Stimulated activated CD8-positive, alpha-beta memory T cell treated with anti-CD3 and anti-CD28 coated beads, Interleukin-15, amount 100 ng/mL, for 48 hours (primary cell): ENCODE measurements at regions not wholly inside any gene's neighbourhood (a gene's known extent, or its start where the extent isn't known, plus 50 kb on each side); places are given as distances from the start of the nearest gene placed in this dataset.

Source experiments
- DNase-seq, 2 donors: peaks; one replicate each; pipeline ENCODE4 v3.0.0-alpha.2; 2020; ENCODE audit warnings: low read depth in 2 of 2

DNA sequence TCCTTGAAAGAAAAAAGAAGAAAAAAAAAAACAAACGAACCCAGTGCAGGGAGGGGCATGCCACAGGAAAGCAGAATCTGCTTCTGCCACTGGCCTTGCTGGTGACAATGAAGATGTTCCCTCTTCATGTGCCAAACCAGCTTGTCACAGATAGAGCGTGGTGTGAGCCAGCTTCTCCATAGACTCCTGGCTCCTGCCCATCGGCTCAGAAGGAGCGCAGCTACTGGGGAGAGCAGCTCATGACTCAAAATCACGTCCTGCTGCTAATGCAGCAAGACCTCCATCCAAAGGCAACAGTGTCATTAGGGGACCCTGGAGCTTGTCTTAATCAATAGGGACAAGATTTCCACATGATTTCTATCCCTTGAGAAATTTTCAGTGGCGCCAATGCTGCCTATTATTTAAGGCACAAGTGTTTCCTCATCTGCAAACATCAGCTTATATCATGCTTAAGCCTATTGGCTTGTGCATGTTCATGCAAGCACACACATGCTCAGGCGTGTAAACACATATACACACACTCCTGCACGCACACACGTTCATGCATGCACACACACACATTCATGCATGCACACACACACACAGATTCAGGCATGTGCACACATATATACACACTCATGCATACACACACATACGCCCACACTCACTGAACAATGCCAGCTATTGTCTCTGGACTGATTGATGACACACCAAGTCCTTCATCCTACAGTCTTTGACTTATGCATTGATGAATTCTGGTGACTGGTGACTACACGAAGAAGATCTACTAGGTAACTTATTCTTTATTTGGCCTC lies 682.0 kb upstream of the ID2 start:
- DNase-seq, result no peak

DNA sequence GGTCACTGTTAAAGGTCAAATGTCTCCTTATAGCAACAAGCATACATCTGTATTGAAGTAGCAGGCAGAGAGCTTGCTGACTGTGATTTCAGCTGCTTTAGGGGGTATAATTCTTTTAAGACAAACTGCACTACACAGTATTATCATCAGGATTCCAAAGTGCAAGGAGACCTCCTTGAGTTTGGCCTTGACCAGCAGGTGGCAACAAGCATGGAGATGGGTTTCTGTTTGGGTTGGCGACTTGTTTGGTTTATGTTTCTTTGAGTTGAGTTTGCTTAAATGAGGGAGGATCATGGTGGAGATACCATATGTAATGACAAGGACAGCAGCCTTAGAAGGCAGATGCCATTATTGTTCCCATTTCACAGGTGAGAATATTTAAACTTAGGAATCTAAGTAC lies 681.0 kb upstream of the ID2 start:
- DNase-seq, result no peak

DNA sequence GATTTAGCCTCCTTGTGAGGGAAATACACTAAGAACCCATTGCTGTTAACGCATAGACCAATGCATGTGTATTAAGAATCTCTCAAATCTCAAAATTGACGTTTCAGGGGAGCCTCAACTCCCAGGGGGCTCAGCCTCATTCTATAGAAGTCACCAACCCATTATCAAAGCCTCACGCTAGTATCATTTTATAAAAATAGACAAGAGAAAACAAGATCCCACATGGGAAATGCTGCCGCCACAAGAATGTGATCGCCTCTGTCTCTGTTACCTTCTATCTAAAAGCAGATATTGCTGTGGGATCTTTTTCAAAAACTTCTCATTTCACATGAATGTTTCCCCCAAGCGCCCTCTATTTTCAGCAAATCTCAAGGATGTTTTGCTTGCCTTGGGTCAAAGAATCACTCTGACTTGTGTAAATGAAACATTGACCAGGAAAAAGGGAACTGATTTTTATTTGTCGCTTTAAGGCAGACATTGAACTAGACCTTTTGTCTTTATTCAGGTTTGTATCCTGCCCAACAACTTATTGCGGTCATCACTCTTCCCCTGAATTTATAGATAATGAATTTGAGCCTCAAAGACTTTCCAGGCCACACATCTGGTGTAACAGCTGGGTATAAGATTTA lies 679.0 kb upstream of the ID2 start:
- no peak for DNase-seq

DNA sequence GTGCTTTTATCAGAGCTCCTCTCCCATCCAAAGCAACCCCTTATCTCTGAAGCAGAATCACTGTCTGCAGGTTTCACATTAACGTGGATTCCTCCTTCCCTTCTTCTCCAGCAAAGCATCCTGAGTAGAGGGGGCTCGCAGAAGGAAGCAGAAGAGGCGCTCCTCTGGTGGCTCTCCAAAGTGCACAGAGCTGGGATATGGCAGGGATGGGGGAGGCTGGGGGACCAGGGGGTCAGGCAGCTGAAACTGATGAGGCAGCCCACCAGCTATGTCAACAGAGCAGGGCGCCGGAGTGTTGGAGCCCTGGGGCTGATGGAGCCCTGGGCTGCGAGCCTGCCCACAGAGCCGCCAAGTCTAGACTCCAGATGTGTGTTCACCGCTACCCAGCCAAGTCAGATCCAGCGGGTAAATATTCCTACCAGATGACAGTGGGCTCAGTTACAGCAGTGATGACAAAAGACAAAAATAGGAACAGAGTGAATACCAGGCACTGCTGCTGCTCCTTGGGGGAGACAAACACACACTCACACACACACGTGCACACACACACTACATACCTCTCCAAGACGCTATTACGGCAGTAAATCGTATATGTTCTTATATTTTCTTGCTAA lies 678.3 kb upstream of the ID2 start:
- DNase-seq, result no peak

- DNase-seq, result no peak
Measured at GRCh38 chr2:8004250-8004681, 677.6 kb upstream of the ID2 start.

DNA sequence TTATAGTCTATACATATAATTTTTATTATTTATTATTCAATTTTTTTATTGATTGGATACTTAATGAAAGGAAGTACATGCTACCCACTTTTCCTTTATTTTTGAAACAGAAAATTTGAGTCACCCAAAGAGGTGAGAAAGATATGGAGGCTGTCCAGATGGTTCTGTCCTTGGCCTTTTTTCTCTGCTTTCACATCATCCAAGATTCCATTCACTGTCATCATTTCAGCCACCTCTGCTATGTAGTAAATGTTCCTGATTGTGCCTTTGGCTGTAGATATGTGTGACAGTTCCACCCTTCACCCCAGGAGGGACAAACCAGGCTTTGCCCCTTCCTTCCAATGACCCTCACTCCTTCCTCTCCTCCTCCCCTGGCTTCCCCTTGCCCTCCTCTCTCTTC lies 675.7 kb upstream of the ID2 start:
- DNase-seq, result no peak

- no peak for DNase-seq
Measured at GRCh38 chr2:8006626-8007025, 675.2 kb upstream of the ID2 start.

GRCh38 chr2:8009010-8009597 lies 672.8 kb upstream of the ID2 start:
- no peak for DNase-seq

DNA sequence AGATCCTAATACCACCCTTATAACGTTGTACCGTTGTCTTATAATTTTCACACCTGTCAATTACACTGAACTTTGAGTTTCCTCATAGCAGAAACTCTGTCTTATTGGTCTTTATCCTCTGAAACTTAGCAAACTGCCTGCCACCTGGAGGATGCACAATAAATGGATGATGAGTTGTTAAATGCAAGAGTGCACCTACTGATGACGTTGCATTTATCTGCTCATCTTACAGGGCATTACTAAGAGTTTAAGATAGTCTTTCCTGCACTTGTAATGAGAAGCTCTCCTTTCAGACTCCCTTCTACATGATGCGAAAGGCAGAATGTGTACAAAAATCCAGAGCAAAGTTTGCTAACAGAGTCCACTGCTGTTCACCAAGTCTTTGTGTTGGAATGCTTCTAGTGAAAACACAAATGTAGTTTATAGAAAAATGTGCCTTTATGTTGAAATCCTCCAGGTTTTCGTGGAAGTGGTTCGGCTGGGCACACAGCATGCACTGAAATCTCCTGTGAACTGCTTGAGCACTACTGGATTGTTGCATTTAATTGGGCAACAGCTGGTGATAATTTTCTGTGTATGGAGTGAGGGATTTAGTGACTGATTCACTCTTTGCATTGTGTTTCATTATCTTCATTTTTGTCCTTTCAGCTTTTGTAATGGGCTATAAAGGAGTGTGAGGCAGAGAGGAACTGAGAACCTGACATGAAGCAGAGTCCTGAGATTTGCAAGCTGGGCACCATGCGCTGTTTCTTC lies 665.8 kb upstream of the ID2 start:
- DNase-seq, result no peak

GRCh38 chr2:8016688-8017087 lies 665.2 kb upstream of the ID2 start:
- DNase-seq, result no peak

- DNase-seq, result no peak
Measured at GRCh38 chr2:8018956-8019355, 662.9 kb upstream of the ID2 start.

DNA sequence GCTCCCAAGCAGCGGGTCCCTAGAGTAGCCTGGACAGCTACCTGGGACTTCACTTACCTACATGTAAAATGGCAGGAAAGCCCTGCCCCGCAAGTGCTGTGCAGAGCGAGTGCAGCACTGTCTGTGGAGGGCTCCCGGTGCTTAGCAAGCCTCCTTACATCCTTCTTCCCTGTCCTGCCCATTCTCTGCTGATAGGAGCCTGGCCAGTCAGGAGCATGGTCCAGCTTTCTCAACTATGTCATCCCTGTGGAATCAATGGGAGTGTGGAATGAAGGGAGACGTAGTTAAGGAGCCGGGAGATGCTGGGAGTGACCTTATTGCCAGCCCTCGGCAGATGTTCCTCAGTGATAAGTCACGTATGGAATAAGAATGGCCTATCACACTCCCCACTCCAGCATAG lies 661.9 kb upstream of the ID2 start:
- DNase-seq, result no peak

DNA sequence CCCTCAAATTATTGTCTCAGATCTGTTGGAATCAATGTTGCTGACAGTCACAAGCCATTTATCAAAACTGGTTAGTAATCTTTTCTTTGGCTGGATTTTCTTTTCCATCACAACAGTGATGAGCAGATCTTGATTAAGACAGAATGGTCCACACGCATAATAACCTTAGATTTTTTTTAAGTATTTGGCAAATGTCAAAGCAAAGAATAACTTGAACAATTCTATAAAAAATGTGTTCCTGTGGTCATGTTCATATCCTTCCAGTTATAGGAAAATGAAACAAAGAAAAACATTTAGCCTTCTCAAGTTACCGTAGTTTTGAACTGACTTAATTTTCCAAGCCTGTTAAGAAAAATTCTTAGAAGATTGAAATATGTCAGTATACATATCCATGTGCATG lies 659.9 kb upstream of the ID2 start:
- no peak for DNase-seq

DNA sequence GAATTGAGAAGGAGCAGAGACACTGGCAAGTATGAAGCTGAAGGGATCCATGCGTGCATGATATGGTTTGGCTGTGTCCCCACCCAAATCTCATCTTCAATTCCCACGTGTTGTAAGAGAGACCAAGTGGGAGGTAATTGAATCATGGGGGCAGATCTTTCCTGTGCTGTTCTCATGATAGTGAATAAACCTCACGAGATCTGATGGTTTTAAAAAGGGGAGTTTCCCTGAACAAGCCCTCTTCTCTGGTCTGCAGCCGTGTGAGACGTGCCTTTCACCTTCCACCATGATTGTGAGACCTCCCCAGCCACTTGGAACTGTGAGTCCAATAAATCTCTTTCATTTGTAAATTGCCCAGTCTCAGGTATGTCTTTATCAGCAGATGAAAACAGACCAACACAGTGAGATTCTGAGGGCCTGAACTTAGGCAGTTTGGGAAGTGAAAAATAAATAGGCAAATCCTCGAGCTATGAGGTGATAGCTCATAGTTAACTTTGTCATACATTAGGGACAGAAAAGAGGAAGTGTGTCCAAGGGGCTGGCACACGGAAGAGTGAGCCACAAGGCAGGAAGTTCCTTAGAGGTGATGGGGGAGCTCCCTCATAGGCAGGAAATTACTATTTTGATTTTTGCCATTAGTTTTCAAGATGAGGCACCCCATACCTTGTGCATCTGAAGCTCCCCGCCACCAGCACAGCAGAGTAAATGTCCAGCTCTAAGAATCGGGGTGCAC lies 658.8 kb upstream of the ID2 start:
- no peak for DNase-seq

DNA sequence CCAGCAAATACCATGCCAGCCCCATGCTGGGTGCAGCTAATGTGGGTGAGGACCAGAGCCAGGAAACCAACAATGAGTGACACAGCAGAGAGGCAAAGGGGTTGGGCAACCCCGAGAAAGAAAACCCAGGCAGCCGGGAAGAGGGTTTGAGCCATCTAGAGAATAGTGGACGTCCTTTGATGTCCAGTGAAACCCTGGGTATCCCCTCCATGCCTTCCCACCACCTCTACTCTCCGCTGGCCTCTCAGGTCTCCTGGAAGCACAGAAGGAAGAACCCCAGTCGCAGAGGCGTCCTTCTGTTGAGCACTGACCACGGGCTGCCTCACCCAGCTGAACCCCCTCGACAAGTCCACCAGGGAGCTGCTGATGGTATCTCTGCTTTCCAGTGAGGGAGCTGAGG lies 657.4 kb upstream of the ID2 start:
- no peak for DNase-seq

DNA sequence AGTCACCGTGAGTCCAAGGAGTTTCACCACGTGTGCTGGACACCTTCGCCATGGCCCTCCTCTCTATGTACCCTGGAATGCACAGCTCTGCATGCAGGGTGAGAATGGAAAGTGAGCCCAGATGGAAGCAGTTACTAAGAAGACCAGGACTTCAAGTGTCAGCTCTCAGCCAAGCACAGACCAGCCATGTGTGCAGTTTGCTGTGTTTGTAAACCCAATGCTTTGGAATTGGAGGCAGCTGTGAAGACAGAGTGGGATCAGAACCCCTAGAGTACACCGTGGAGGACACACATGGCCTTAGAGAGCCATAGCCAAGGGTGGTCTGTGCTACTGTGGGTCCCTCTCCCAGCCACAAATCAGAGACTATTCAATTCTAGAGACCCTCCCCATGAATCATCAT lies 655.5 kb upstream of the ID2 start:
- DNase-seq, result no peak

DNA sequence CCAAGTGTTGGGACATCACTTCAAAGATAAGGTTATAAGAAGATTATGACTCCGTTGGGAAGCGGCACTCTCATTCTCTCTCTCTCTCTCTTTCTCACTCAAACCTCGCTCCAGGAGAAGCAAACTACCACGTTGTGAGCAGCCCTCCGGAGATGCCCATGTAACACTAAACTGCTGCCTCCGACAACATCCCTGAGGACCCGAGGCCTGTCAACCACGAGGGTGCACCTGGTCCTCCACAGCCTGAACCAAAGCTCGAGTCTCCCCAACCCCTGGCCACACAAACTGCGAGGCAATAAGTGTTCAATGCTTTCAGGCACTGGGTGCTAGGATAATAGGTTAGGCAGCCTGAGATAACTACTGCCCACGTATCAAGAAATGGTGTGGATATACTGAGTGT lies 654.5 kb upstream of the ID2 start:
- DNase-seq, result no peak

DNA sequence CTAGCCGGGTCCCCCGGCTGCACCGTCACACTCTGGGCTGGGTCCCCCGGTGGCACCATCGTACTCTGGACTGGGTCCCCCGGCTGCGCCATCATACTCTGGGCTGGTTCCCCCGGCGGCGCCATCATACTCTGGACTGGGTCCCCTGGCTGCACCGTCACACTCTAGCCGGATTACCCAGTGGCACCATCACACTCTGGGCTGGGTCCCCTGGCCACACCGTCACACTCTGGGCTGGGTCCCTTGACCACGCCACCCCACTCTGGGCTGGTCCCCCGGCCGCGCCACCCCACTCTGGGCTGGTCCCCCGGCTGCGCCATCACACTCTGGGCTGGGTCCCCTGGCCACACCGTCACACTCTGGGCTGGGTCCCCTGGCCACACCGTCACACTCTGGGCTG lies 653.8 kb upstream of the ID2 start:
- no peak for DNase-seq

DNA sequence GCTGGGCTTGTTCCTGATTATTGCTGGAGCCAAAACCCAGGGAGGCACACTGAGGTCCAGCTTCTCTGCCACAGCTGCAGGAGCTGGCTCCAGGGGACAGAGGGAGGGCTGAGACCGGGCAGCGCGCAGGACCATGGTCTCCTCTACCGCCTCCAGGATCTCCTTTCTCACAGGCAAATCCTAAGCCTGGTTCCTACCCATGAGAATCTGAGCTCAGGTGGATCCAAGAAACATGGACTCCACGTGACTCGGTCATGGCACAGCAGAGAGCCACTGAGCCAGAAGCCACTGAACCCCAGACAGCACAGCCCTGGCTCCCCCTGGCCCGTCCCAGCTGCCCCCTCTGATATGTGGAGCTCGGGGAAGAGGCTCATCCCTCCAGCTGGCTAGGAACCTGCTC lies 653.4 kb upstream of the ID2 start:
- DNase-seq, result no peak

- no peak for DNase-seq
Measured at GRCh38 chr2:8028981-8029380, 652.9 kb upstream of the ID2 start.

GRCh38 chr2:8030573-8031303 lies 651.1 kb upstream of the ID2 start:
- no peak for DNase-seq
